IMR-90 (cell line): ENCODE measurements at regions not wholly inside any gene's neighbourhood (a gene's known extent, or its start where the extent isn't known, plus 50 kb on each side); places are given as distances from the start of the nearest gene placed in this dataset.

ENCODE experiments used
- CEBPB ChIP-seq: IDR thresholded peaks from 2 replicates; pipeline ENCODE4 v1.6.1; 2012; ENCODE audit warnings: low read depth, low read length, improper control_type of control experiment
- CTCF ChIP-seq: conservative IDR thresholded peaks from 2 replicates; pipeline ENCODE4 v1.5.1; 2012; ENCODE audit warnings: mild to moderate bottlenecking, low read depth, low read length, improper control_type of control experiment
- POLR2A ChIP-seq: IDR thresholded peaks from 2 replicates; pipeline ENCODE4 v1.6.1; 2012; ENCODE audit warnings: mild to moderate bottlenecking, low read depth, low read length
- RCOR1 ChIP-seq: IDR thresholded peaks from 2 replicates; pipeline ENCODE4 v1.6.1; 2012; ENCODE audit warnings: mild to moderate bottlenecking, low read length, improper control_type of control experiment; ENCODE audit not compliant: insufficient replicate concordance
- USF2 ChIP-seq: fragments of 150-350 bp; IDR thresholded peaks from 2 replicates; pipeline ENCODE4 v1.6.1; 2017; ENCODE audit warnings: mild to moderate bottlenecking, antibody characterized with exemption, low read length, low read depth

- TF ChIP-seq CTCF = no peak
- no peak for TF ChIP-seq CEBPB
- no peak for TF ChIP-seq RCOR1
- TF ChIP-seq POLR2A = no peak
- no peak for TF ChIP-seq USF2
Observed at GRCh38 chr3:28669870-28670269, 321.2 kb upstream of the AZI2 start.
